ENCODE measurements at regions not wholly inside any gene's neighbourhood (a gene's known extent, or its start where the extent isn't known, plus 50 kb on each side); places are given as distances from the start of the nearest gene placed in this dataset.

DNA sequence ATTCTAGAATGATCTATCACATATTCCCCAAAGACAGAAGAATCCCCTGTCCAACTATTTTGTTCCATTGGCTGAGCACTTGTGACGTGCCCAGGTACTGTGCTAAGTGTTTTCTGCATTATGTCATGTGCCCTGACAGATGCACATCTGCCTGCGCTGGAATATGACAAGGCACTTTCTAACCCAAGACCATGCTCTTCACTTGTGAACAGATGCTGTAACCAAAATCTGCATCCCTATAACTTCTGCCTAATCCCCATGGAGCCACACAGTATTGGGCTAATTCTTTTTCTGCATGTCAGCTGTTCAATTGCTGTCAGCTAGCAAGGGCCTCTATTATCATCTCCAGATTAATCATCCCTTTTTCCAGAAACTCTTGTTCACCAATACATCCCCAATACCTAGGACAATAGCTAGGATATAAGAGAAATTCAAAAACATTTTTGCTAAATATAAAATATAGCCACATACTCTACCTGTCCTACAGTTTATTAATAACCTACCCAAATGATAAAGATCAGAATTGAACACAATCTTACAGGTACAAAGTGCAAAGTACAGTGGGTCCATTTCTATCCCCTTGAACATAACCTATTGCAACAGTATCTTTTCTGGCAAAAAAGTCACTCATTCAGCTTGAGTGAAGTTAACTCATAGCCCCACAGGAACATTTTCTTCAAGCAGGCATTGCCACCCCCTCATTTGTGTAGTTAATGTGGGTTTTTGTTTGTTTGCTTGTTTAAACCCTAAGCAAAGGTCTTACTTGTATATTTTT, 109.4 kb upstream of the LRRN1 start:
- TF ChIP-seq CTCF (IDR thresholded peaks at IDR 0.05) (no peak), EZH2 (IDR thresholded peaks at IDR 0.05; ENCODE audit: borderline replicate concordance, insufficient read depth, low read depth, low read length, poor library complexity, severe bottlenecking) (no peak)

Measured in B cell (primary cell).